Breast epithelium (tissue), 4 donors: ENCODE measurements at regions not wholly inside any gene's neighbourhood (a gene's known extent, or its start where the extent isn't known, plus 50 kb on each side); places are given as distances from the start of the nearest gene placed in this dataset.

Source experiments
- DNase-seq, 2 donors: peaks; one replicate each; pipeline ENCODE4 v3.0.0-alpha.2; 2019; ENCODE audit warnings: low spot score in 2 of 2
- H3K27ac ChIP-seq, 2 donors: fragments of 200-600 bp; sonication (generic) in 1 of 2; one replicate each; pipeline ENCODE4 v1.5.1; 2016 to 2019; ENCODE audit warnings: mild to moderate bottlenecking in 1 of 2
- H3K27me3 ChIP-seq, 2 donors: fragments of 200-600 bp; sonication (generic) in 1 of 2; one replicate each; pipeline versions ENCODE4 v1.5.1 to v1.6.0; 2017 to 2019; ENCODE audit warnings: control low read depth in 1 of 2, mild to moderate bottlenecking in 1 of 2
- H3K36me3 ChIP-seq: fragments of 200-600 bp; one replicate; pipeline ENCODE4 v1.5.1; 2019
- H3K4me1 ChIP-seq, 2 donors: fragments of 200-600 bp; sonication (generic); one replicate each; pipeline ENCODE4 v1.5.1; 2016 to 2019; ENCODE audit warnings: control low read depth in 1 of 2
- H3K4me3 ChIP-seq, 3 donors: fragments of 200-600 bp; sonication (generic); 1 replicate in 2 of 3; 2 replicates in 1 of 3; pipeline ENCODE4 v1.5.1; 2016 to 2019; ENCODE audit warnings: mild to moderate bottlenecking in 3 of 3, moderate library complexity in 2 of 3
- H3K9me3 ChIP-seq, 2 donors: fragments of 200-600 bp; sonication (generic) in 1 of 2; one replicate each; pipeline ENCODE4 v1.5.1; 2016 to 2019; ENCODE audit warnings: control low read depth in 1 of 2
- CTCF ChIP-seq, 3 donors: fragments of 450-650 bp; IDR thresholded peaks; one replicate each; pipeline ENCODE4 v1.5.1; 2016 to 2017; ENCODE audit warnings: antibody characterized with exemption in 3 of 3, mild to moderate bottlenecking in 3 of 3, moderate library complexity in 3 of 3
- POLR2A ChIP-seq: fragments of 450-650 bp; IDR thresholded peaks from one replicate; pipeline ENCODE4 v1.6.1; 2016; ENCODE audit warnings: antibody characterized with exemption, mild to moderate bottlenecking, moderate library complexity
- POLR2AphosphoS5 ChIP-seq, 3 donors: sonication (generic); formaldehyde crosslinking; IDR thresholded peaks; one replicate each; pipeline ENCODE4 v1.6.1; 2017; ENCODE audit warnings: antibody characterized with exemption in 3 of 3
- intact Hi-C: fragments of 100-400 bp; cut with DNase I; formaldehyde crosslinking; loops from one replicate; pipeline ENCODE4 v1.15.1; 2023; ENCODE audit warnings: low total_unique reads

GRCh38 chr10:44006771-44007170, 358.1 kb upstream of the ZNF32 start:
- DNase-seq = no peak
- H3K27ac ChIP-seq = no peak overlapping the region
- intact Hi-C loops = no loop called here

GRCh38 chr10:44005788-44006099, 357.1 kb upstream of the ZNF32 start:
- Histone ChIP-seq H3K4me3 (no peak overlapping the region), H3K4me1 (no peaks in the 10 kb centered on the region), H3K9me3 (no peaks in the 10 kb centered on the region), H3K36me3 (no peaks in the 10 kb centered on the region), H3K27me3 (no peaks in the 10 kb centered on the region), H3K27ac (no peak overlapping the region)
- intact Hi-C loops = no loop called here
- TF ChIP-seq CTCF (IDR thresholded peaks at IDR 0.05) (no peak), POLR2AphosphoS5 (IDR thresholded peaks at IDR 0.05) (no peak), POLR2A (no peak)
- DNase-seq = no peak

More at GRCh38 chr10:44006771-44007170, 358.1 kb upstream of the ZNF32 start:
- H3K9me3 ChIP-seq = no peaks in the 10 kb centered on the region
- no peaks in the 10 kb centered on the region for H3K27me3 ChIP-seq
- H3K4me1 ChIP-seq = no peaks in the 10 kb centered on the region
- no peaks in the 10 kb centered on the region for H3K36me3 ChIP-seq
- TF ChIP-seq CTCF (IDR thresholded peaks at IDR 0.05) (no peak), POLR2A (no peak), POLR2AphosphoS5 (IDR thresholded peaks at IDR 0.05) (no peak)
- H3K4me3 ChIP-seq = no peak overlapping the region

- no peaks in the 10 kb centered on the region for H3K27me3 ChIP-seq
- no peak overlapping the region for H3K4me3 ChIP-seq
- no peak overlapping the region for H3K27ac ChIP-seq
- TF ChIP-seq CTCF (IDR thresholded peaks at IDR 0.05) (no peak), POLR2AphosphoS5 (IDR thresholded peaks at IDR 0.05) (no peak), POLR2A (no peak)
- H3K4me1 ChIP-seq = no peaks in the 10 kb centered on the region
- no peak for DNase-seq
- H3K36me3 ChIP-seq = no peaks in the 10 kb centered on the region
- intact Hi-C loops = no loop called here
- H3K9me3 ChIP-seq = no peaks in the 10 kb centered on the region
Observed at GRCh38 chr10:44004913-44005787, 356.5 kb upstream of the ZNF32 start.

GRCh38 chr10:43998021-43998809, 349.5 kb upstream of the ZNF32 start:
- H3K4me1 ChIP-seq = no peaks in the 10 kb centered on the region
- no peaks in the 10 kb centered on the region for H3K9me3 ChIP-seq
- no peak overlapping the region for H3K27ac ChIP-seq
- no peaks in the 10 kb centered on the region for H3K36me3 ChIP-seq
- no peaks in the 10 kb centered on the region for H3K27me3 ChIP-seq
- DNase-seq = no peak
- H3K4me3 ChIP-seq = no peak overlapping the region
- intact Hi-C loops = no loop called here
- TF ChIP-seq CTCF (IDR thresholded peaks at IDR 0.05) (no peak), POLR2A (no peak), POLR2AphosphoS5 (IDR thresholded peaks at IDR 0.05) (no peak)

GRCh38 chr10:43997330-43997729, 348.6 kb upstream of the ZNF32 start:
- intact Hi-C loops = no loop called here
- no peaks in the 10 kb centered on the region for H3K4me1 ChIP-seq
- no peaks in the 10 kb centered on the region for H3K9me3 ChIP-seq
- no peaks in the 10 kb centered on the region for H3K27me3 ChIP-seq
- H3K4me3 ChIP-seq = no peak overlapping the region
- DNase-seq = no peak
- no peaks in the 10 kb centered on the region for H3K36me3 ChIP-seq
- TF ChIP-seq POLR2AphosphoS5 (IDR thresholded peaks at IDR 0.05) (no peak), POLR2A (no peak), CTCF (IDR thresholded peaks at IDR 0.05) (no peak)
- no peak overlapping the region for H3K27ac ChIP-seq
